ENCODE measurements at regions not wholly inside any gene's neighbourhood (a gene's known extent, or its start where the extent isn't known, plus 50 kb on each side); places are given as distances from the start of the nearest gene placed in this dataset.

DNA sequence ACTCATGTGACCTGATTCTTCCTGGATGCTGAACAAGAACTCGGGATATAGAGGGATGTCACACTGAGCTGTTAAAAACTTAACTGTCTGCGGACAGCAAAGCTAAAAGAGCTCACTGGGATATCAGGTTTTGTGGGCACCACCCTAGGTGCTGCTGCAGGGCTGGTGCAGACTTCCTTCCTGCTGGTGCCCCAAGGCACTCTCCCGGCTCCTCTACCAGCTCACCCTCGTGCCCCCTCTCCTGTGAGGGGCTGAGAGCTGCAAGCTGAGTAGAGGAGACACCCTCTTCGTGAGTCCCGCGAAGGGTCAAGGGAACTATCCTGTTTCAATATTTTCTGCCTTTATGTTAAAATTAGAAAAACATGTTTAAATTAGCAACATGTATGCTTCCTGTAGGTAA, 1475.7 kb downstream of the EFNB2 start:
- Mint-ChIP-seq H3K9me3 (ENCODE audit: low read depth) (no peaks in the 10 kb centered on the region), H3K4me1 (ENCODE audit: low read depth) (no peaks in the 10 kb centered on the region), H3K27me3 (ENCODE audit: low read depth) (no peaks in the 10 kb centered on the region), H3K27ac (ENCODE audit: unreplicated experiment) (no peak overlapping the region), H3K4me3 (ENCODE audit: unreplicated experiment) (no peak overlapping the region), H3K36me3 (ENCODE audit: low read depth) (no peaks in the 10 kb centered on the region)
- TF ChIP-seq, protein P1, sequence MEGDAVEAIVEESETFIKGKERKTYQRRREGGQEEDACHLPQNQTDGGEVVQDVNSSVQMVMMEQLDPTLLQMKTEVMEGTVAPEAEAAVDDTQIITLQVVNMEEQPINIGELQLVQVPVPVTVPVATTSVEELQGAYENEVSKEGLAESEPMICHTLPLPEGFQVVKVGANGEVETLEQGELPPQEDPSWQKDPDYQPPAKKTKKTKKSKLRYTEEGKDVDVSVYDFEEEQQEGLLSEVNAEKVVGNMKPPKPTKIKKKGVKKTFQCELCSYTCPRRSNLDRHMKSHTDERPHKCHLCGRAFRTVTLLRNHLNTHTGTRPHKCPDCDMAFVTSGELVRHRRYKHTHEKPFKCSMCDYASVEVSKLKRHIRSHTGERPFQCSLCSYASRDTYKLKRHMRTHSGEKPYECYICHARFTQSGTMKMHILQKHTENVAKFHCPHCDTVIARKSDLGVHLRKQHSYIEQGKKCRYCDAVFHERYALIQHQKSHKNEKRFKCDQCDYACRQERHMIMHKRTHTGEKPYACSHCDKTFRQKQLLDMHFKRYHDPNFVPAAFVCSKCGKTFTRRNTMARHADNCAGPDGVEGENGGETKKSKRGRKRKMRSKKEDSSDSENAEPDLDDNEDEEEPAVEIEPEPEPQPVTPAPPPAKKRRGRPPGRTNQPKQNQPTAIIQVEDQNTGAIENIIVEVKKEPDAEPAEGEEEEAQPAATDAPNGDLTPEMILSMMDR (IDR thresholded peaks at IDR 0.05) = no peak
- no peak for DNase-seq (ENCODE audit: low spot score)

DNA sequence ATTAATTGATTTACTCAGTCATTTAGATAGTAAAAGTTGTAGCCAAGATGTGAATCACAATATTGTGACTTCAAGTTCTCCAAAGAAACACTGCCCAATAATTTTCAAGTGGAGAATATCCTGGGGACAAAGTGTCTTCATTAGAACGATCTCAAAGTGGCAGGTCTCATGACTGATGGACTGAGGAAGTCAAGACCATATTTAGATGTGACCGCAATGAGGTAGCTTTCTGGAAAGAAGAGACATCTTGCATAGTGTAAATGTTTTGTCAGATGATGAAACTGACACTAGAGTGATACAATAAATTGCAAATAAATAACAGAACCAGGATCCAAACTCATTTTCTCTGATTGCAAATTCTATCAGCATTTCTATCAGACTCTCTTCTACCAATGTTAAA, 1476.9 kb downstream of the EFNB2 start:
- TF ChIP-seq, protein P1 (IDR thresholded peaks at IDR 0.05) = no peak
- no peaks in the 10 kb centered on the region for H3K9me3 Mint-ChIP-seq (ENCODE audit: low read depth)
- no peak overlapping the region for H3K27ac Mint-ChIP-seq (ENCODE audit: unreplicated experiment)
- no peaks in the 10 kb centered on the region for H3K36me3 Mint-ChIP-seq (ENCODE audit: low read depth)
- H3K4me3 Mint-ChIP-seq (ENCODE audit: unreplicated experiment) = no peak overlapping the region
- H3K27me3 Mint-ChIP-seq (ENCODE audit: low read depth) = no peaks in the 10 kb centered on the region
- no peak for DNase-seq (ENCODE audit: low spot score)
- H3K4me1 Mint-ChIP-seq (ENCODE audit: low read depth) = no peaks in the 10 kb centered on the region

DNA sequence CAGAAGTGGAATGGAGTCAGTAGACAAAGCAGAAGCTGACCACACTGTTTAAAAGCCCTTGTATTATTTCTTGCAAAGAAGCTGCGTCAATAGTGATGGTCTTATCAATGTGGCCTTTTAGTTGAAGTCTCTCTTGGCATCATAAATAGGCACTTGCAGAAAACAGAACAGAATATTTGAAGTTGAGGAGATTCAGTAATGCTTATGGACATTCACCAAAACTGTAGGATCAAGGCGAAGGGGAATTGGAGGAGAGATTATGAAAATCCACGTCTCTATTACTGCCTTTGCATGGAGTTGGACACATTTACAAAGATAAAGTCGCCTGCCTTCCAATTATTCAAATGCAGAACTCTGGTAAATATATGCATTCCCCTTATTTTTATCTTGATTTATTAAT, 1482.8 kb downstream of the EFNB2 start:
- no peaks in the 10 kb centered on the region for H3K9me3 Mint-ChIP-seq (ENCODE audit: low read depth)
- H3K27ac Mint-ChIP-seq (ENCODE audit: unreplicated experiment) = no peak overlapping the region
- TF ChIP-seq, protein P1 (IDR thresholded peaks at IDR 0.05) = no peak
- DNase-seq (ENCODE audit: low spot score) = no peak
- no peaks in the 10 kb centered on the region for H3K36me3 Mint-ChIP-seq (ENCODE audit: low read depth)
- H3K4me3 Mint-ChIP-seq (ENCODE audit: unreplicated experiment) = no peak overlapping the region
- H3K27me3 Mint-ChIP-seq (ENCODE audit: low read depth) = no peaks in the 10 kb centered on the region
- H3K4me1 Mint-ChIP-seq (ENCODE audit: low read depth) = peaks cover 18% of the 10 kb centered on the region

DNA sequence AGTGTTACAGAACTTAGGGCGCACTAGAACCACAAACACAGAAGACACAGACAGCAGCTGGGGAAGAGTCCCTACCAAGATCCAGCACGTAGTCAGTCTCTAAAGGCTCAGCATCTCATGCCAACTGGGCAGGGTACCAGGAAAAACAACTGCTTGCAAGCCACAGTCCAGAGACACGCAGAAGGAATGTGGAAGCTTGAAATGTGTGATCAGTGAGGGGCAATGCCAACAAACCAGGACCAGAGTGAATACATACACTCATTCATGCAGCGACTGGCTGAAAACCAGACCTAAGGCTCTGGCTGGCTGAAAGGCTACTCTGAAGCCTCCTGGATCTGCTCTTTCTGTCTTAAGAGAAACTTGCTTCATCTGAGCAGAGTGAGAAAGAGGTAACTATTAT, 1484.8 kb downstream of the EFNB2 start:
- TF ChIP-seq, protein P1 (IDR thresholded peaks at IDR 0.05) = no peak
- no peak for DNase-seq (ENCODE audit: low spot score)
- Mint-ChIP-seq H3K27me3 (ENCODE audit: low read depth) (no peaks in the 10 kb centered on the region), H3K4me3 (ENCODE audit: unreplicated experiment) (no peak overlapping the region), H3K4me1 (ENCODE audit: low read depth) (peaks cover 19% of the 10 kb centered on the region), H3K9me3 (ENCODE audit: low read depth) (no peaks in the 10 kb centered on the region), H3K27ac (ENCODE audit: unreplicated experiment) (peak overlapping the region; percentile 42), H3K36me3 (ENCODE audit: low read depth) (no peaks in the 10 kb centered on the region)

DNA sequence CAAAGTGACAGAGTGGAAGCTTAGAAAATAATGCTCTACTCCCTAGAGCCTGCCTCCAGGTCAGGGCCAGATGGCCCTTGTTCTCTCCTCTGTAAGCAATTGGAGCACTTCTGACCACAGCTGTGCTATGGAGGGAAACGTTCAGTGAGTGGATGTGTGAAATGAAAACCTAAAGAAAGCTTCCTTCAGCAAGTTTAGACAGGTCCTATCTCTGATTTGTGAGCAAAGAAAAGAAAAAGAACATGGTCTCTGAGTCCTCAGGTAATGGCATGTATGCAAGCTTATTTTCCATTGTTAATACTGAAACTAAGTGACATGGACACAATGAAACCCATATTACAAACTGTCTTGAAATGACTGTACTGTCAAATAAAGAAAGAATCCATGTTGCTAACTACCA, 1486.8 kb downstream of the EFNB2 start:
- H3K36me3 Mint-ChIP-seq (ENCODE audit: low read depth) = no peaks in the 10 kb centered on the region
- peaks cover 19% of the 10 kb centered on the region for H3K4me1 Mint-ChIP-seq (ENCODE audit: low read depth)
- TF ChIP-seq, protein P1 (IDR thresholded peaks at IDR 0.05) = no peak
- no peak overlapping the region for H3K4me3 Mint-ChIP-seq (ENCODE audit: unreplicated experiment)
- no peak overlapping the region for H3K27ac Mint-ChIP-seq (ENCODE audit: unreplicated experiment)
- H3K27me3 Mint-ChIP-seq (ENCODE audit: low read depth) = no peaks in the 10 kb centered on the region
- H3K9me3 Mint-ChIP-seq (ENCODE audit: low read depth) = peaks cover under 1% of the 10 kb centered on the region
- DNase-seq (ENCODE audit: low spot score) = no peak

Data from chondrocyte (in vitro differentiated cells).